Mesodermal cell (in vitro differentiated cells): ENCODE measurements at regions not wholly inside any gene's neighbourhood (a gene's known extent, or its start where the extent isn't known, plus 50 kb on each side); places are given as distances from the start of the nearest gene placed in this dataset.
"Not testable (repeated sequence)": the region's sequence is repeated elsewhere in the genome, so short reads cannot be mapped to it uniquely, and the experiment has no call there.

Experiments used
- H3K27ac ChIP-seq: 2 replicates; pipeline ENCODE4 v1.7.0; 2013; ENCODE audit warnings: mild to moderate bottlenecking, low read depth, low read length, moderate library complexity; ENCODE audit not compliant: severe bottlenecking
- H3K36me3 ChIP-seq: 2 replicates; pipeline ENCODE4 v1.7.1; 2013; ENCODE audit warnings: mild to moderate bottlenecking, low read length, moderate library complexity; ENCODE audit not compliant: control insufficient read depth, insufficient read depth
- H3K4me1 ChIP-seq: one replicate; pipeline ENCODE4 v1.7.1; 2013; ENCODE audit warnings: mild to moderate bottlenecking, low read length; ENCODE audit not compliant: insufficient read depth, control insufficient read depth, poor library complexity, severe bottlenecking
- H3K4me3 ChIP-seq: 2 replicates; pipeline ENCODE4 v1.7.0; 2013; ENCODE audit warnings: low read length, control low read depth, mild to moderate bottlenecking; ENCODE audit not compliant: insufficient read depth, poor library complexity, severe bottlenecking; ENCODE audit errors: extremely low read depth
- H3K9me3 ChIP-seq: 2 replicates; pipeline ENCODE4 v1.7.1; 2013; ENCODE audit warnings: mild to moderate bottlenecking, low read length, moderate library complexity; ENCODE audit not compliant: control insufficient read depth
- WGBS, 2 experiments: methylation state at CpG; one replicate each; pipeline ENCODE4 v1.1.5; 2013; ENCODE audit warnings: missing lambda C conversion rate in 2 of 2; ENCODE audit not compliant: insufficient coverage in 2 of 2; 5-methylcytosine and 5-hydroxymethylcytosine counted together

- no peaks in the 10 kb centered on the region for H3K36me3 ChIP-seq
- H3K4me1 ChIP-seq = no peaks in the 10 kb centered on the region
- 66 to 70% methylated on average over 3 of the region's 4 CpGs for WGBS, 2 experiments
Observed at GRCh38 chr20:22070610-22071058, 365.2 kb downstream of the PAX1 start.

GRCh38 chr20:22063753-22064152, 358.3 kb downstream of the PAX1 start:
- Histone ChIP-seq H3K4me3 (no peak overlapping the region), H3K4me1 (no peaks in the 10 kb centered on the region), H3K27ac (no peak overlapping the region), H3K9me3 (no peaks in the 10 kb centered on the region), H3K36me3 (no peaks in the 10 kb centered on the region)
- 89 to 100% methylated on average over 1 of the region's 1 CpG for WGBS, 2 experiments

More at GRCh38 chr20:22070610-22071058, 365.2 kb downstream of the PAX1 start:
- Histone ChIP-seq H3K27ac (no peak overlapping the region), H3K9me3 (no peaks in the 10 kb centered on the region), H3K4me3 (no peak overlapping the region)

- no peaks in the 10 kb centered on the region for H3K9me3 ChIP-seq
- no peaks in the 10 kb centered on the region for H3K36me3 ChIP-seq
- no peak overlapping the region for H3K27ac ChIP-seq
- WGBS, 2 experiments = 57 to 100% methylated on average over 1 to 3 of the region's 5 CpGs
- no peaks in the 10 kb centered on the region for H3K4me1 ChIP-seq
- no peak overlapping the region for H3K4me3 ChIP-seq
Observed at GRCh38 chr20:22062874-22063273, 357.4 kb downstream of the PAX1 start.

GRCh38 chr20:22060610-22061009, 355.1 kb downstream of the PAX1 start:
- Histone ChIP-seq H3K4me1 (no peaks in the 10 kb centered on the region), H3K4me3 (no peak overlapping the region), H3K9me3 (no peaks in the 10 kb centered on the region), H3K36me3 (no peaks in the 10 kb centered on the region), H3K27ac (no peak overlapping the region)
- WGBS, 2 experiments = 67 to 100% methylated on average over 1 of the region's 2 CpGs

GRCh38 chr20:22058746-22059145, 353.3 kb downstream of the PAX1 start:
- H3K4me3 ChIP-seq = no peak overlapping the region
- no peaks in the 10 kb centered on the region for H3K4me1 ChIP-seq
- no peaks in the 10 kb centered on the region for H3K36me3 ChIP-seq
- no peak overlapping the region for H3K27ac ChIP-seq
- no peaks in the 10 kb centered on the region for H3K9me3 ChIP-seq

GRCh38 chr20:22055981-22056380, 350.5 kb downstream of the PAX1 start:
- WGBS, 2 experiments = no CpG with 5 or more reads among the region's 1 CpG
- no peak overlapping the region for H3K27ac ChIP-seq
- H3K9me3 ChIP-seq = no peaks in the 10 kb centered on the region

GRCh38 chr20:22052025-22052650, 346.7 kb downstream of the PAX1 start:
- Histone ChIP-seq H3K27ac (no peak overlapping the region), H3K9me3 (no peaks in the 10 kb centered on the region), H3K36me3 (no peaks in the 10 kb centered on the region), H3K4me3 (no peak overlapping the region), H3K4me1 (no peaks in the 10 kb centered on the region)
- no CpG with 5 or more reads among the region's 1 CpG for WGBS, 2 experiments

More at GRCh38 chr20:22055981-22056380, 350.5 kb downstream of the PAX1 start:
- no peaks in the 10 kb centered on the region for H3K4me1 ChIP-seq
- no peak overlapping the region for H3K4me3 ChIP-seq
- H3K36me3 ChIP-seq = no peaks in the 10 kb centered on the region

GRCh38 chr20:22045956-22046507, 340.6 kb downstream of the PAX1 start:
- not testable (repeated sequence) for H3K36me3 ChIP-seq, H3K4me1 ChIP-seq, H3K9me3 ChIP-seq, H3K27ac ChIP-seq, H3K4me3 ChIP-seq
- WGBS, 2 experiments = 67 to 82% methylated on average over 10 to 11 of the region's 13 CpGs

- H3K27ac ChIP-seq = no peak overlapping the region
- no peak overlapping the region for H3K4me3 ChIP-seq
- H3K36me3 ChIP-seq = no peaks in the 10 kb centered on the region
- no peaks in the 10 kb centered on the region for H3K9me3 ChIP-seq
- H3K4me1 ChIP-seq = no peaks in the 10 kb centered on the region
- 67% methylated on average over 1 of the region's 1 CpG; no CpG with 5 or more reads in 1 of the 2 experiments for WGBS, 2 experiments
Observed at GRCh38 chr20:22027423-22027822, 322.0 kb downstream of the PAX1 start.

- Histone ChIP-seq H3K36me3 (no peaks in the 10 kb centered on the region), H3K27ac (no peak overlapping the region), H3K4me1 (no peaks in the 10 kb centered on the region), H3K4me3 (no peak overlapping the region), H3K9me3 (no peaks in the 10 kb centered on the region)
- 82 to 100% methylated on average over 1 to 3 of the region's 4 CpGs for WGBS, 2 experiments
Observed at GRCh38 chr20:22020201-22020600, 314.7 kb downstream of the PAX1 start.

GRCh38 chr20:22008456-22008855, 303.0 kb downstream of the PAX1 start:
- H3K4me3 ChIP-seq = no peak overlapping the region
- WGBS, 2 experiments = no CpG with 5 or more reads among the region's 3 CpGs
- no peak overlapping the region for H3K27ac ChIP-seq
- no peaks in the 10 kb centered on the region for H3K4me1 ChIP-seq
- no peaks in the 10 kb centered on the region for H3K36me3 ChIP-seq
- no peaks in the 10 kb centered on the region for H3K9me3 ChIP-seq
